Esophagus muscularis mucosa (tissue), 4 donors: ENCODE measurements at regions not wholly inside any gene's neighbourhood (a gene's known extent, or its start where the extent isn't known, plus 50 kb on each side); places are given as distances from the start of the nearest gene placed in this dataset.

Experiments used
- CTCF ChIP-seq, 3 experiments: fragments of 200-600 bp in 2 of 3; fragments of 450-650 bp in 1 of 3; sonication (generic) in 2 of 3; IDR thresholded peaks; one replicate each; pipeline ENCODE4 v1.5.1; 2017 to 2019; ENCODE audit warnings: antibody characterized with exemption in 3 of 3, mild to moderate bottlenecking in 2 of 3, moderate library complexity in 1 of 3
- EP300 ChIP-seq: sonication (generic); formaldehyde crosslinking; IDR thresholded peaks from one replicate; pipeline ENCODE4 v1.6.1; 2017; ENCODE audit warnings: antibody characterized with exemption
- POLR2A ChIP-seq: fragments of 450-650 bp; IDR thresholded peaks from one replicate; pipeline ENCODE4 v1.6.1; 2017; ENCODE audit warnings: antibody characterized with exemption, moderate library complexity, mild to moderate bottlenecking, low read depth

- TF ChIP-seq EP300 (no peak), CTCF (IDR thresholded peaks at IDR 0.05) (no peak), POLR2A (no peak)
These were observed 124.2 kb upstream of the LYPLAL1 start for GRCh38 chr1:219049501-219049900.
